OCI-LY7 (cell line): ENCODE measurements at regions not wholly inside any gene's neighbourhood (a gene's known extent, or its start where the extent isn't known, plus 50 kb on each side); places are given as distances from the start of the nearest gene placed in this dataset.

Source experiments
- EZH2phosphoT487 ChIP-seq: fragments of 200-600 bp; sonication (generic); IDR thresholded peaks from 2 replicates; pipeline ENCODE4 v1.6.1; 2018; ENCODE audit warnings: low read depth, borderline replicate concordance, mild to moderate bottlenecking, mixed run types, antibody characterized with exemption, low read length, moderate library complexity, mixed read lengths
- TF ChIP-seq, protein P1 (sequence below): fragments of 200-600 bp; sonication (generic); conservative IDR thresholded peaks from 2 replicates; pipeline ENCODE4 v1.5.1; 2014; ENCODE audit warnings: mild to moderate bottlenecking, antibody characterized with exemption, low read length, moderate library complexity, mixed read lengths

GRCh38 chr1:87176087-87176486, 152.6 kb upstream of the LMO4 start:
- TF ChIP-seq, protein P1, sequence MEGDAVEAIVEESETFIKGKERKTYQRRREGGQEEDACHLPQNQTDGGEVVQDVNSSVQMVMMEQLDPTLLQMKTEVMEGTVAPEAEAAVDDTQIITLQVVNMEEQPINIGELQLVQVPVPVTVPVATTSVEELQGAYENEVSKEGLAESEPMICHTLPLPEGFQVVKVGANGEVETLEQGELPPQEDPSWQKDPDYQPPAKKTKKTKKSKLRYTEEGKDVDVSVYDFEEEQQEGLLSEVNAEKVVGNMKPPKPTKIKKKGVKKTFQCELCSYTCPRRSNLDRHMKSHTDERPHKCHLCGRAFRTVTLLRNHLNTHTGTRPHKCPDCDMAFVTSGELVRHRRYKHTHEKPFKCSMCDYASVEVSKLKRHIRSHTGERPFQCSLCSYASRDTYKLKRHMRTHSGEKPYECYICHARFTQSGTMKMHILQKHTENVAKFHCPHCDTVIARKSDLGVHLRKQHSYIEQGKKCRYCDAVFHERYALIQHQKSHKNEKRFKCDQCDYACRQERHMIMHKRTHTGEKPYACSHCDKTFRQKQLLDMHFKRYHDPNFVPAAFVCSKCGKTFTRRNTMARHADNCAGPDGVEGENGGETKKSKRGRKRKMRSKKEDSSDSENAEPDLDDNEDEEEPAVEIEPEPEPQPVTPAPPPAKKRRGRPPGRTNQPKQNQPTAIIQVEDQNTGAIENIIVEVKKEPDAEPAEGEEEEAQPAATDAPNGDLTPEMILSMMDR = no peak
- TF ChIP-seq EZH2phosphoT487 = no peak
